Cardiac fibroblast (primary cell): ENCODE measurements at regions not wholly inside any gene's neighbourhood (a gene's known extent, or its start where the extent isn't known, plus 50 kb on each side); places are given as distances from the start of the nearest gene placed in this dataset.

ENCODE experiments used
- DNase-seq, 2 donors: peaks; one replicate each; pipeline versions ENCODE4 v3.0.0 to v3.0.0-alpha.2; 2010; ENCODE audit warnings: low read depth in 2 of 2
- H3K4me3 ChIP-seq, 2 donors: replicated peaks in 1 of 2; 1 replicate in 1 of 2; 2 replicates in 1 of 2; pipeline ENCODE4 v1.5.1; 2011; ENCODE audit warnings: low read depth in 2 of 2, low read length in 2 of 2, mild to moderate bottlenecking in 2 of 2, moderate library complexity in 1 of 2
- CTCF ChIP-seq: IDR thresholded peaks from one replicate; pipeline ENCODE4 v1.5.1; 2011; ENCODE audit warnings: low read depth, mild to moderate bottlenecking, low read length, inconsistent platforms

DNA sequence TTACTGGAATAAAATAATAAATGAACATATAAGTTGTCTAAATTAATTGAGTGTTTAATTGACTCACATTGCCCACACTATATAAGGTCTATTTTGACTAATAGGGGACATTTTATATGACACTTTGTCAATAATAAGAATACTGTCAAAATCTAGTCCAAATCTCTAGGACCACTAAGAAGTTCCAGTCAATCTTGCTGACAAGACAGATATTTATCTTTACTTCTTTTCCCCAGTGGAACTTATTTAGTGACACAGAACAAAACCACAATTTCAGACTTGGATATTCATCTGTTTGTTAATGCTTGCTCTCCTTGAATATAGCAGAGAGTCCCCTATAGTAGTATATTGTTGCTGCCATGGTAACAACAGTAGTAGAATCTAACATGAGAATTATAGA is 954.6 kb upstream of the MANEA start:
- DNase-seq: no peak
- TF ChIP-seq CTCF: no peak
- H3K4me3 ChIP-seq: no peak overlapping the region

- H3K4me3 ChIP-seq: no peak overlapping the region
- DNase-seq: no peak
- TF ChIP-seq CTCF: no peak
Observed at GRCh38 chr6:94600636-94601035, 976.7 kb upstream of the MANEA start.

DNA sequence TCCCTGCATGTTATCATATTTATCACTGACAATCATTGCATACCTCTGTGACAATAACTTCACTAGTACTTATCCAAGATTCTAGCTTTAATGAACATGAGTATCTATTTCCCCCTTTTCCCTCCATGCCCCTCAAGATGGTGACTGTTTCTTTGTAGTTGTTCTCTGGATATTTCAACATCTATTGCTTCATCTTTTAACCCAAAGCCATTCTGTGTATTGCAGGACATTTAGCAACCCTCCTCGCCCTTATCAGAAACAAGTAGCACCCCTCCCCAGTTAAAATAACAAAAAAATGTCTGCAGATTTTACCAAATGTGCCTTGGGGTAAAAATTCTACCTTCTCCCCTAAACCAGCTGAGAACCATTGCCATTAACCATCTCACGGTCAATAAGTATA is 979.8 kb upstream of the MANEA start:
- no peak for DNase-seq
- TF ChIP-seq CTCF: no peak
- no peak overlapping the region for H3K4me3 ChIP-seq

DNA sequence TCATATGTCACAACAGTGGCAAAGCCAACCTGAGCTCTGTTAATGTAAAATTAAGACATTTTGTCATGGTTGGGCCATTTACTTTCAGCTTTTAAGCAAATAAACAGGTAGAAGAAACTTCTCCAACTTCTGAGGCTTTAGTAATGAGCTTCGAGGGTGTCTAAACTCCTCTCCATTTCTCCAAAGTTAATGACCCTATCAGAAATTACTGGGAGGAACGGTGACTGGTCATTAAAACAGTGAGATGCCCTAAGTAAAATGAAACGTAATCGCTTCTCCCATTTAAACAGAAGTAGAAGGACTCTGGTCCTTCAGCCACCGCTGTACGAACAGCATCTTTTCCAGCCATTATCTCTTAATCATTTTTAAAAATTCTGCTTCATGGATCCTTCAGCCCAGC is 986.9 kb upstream of the MANEA start:
- H3K4me3 ChIP-seq: no peak overlapping the region

GRCh38 chr6:94588301-94588700 is 989.0 kb upstream of the MANEA start:
- no peak for TF ChIP-seq CTCF
- DNase-seq: no peak
- H3K4me3 ChIP-seq: no peak overlapping the region

More for the DNA sequence above, 986.9 kb upstream of the MANEA start:
- no peak for DNase-seq
- TF ChIP-seq CTCF: no peak

GRCh38 chr6:94584211-94584610 is 993.1 kb upstream of the MANEA start:
- no peak overlapping the region for H3K4me3 ChIP-seq
- DNase-seq: no peak
- no peak for TF ChIP-seq CTCF

DNA sequence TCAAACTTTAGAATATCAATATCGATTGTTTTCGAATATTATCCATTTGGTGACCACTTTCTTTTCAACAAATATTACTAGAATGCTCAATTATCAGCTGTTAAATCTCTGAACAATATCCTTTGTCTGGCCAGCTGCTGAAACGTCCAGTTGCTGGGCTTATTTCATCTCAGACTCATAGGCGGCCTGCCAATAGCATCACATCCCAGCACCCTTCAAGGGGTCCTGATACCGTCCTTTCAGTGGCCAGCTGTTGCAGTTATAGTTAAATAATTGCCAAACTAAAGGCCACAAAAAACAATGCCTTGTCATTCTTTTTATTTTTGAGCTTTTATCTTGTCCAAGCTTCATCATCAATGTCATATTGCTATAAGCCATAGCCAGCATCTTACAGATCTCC is 1006.8 kb upstream of the MANEA start:
- no peak for TF ChIP-seq CTCF

More for the DNA sequence above, 1006.8 kb upstream of the MANEA start:
- no peak overlapping the region for H3K4me3 ChIP-seq
- DNase-seq: no peak
